Type B pancreatic cell (in vitro differentiated cells): ENCODE measurements at regions not wholly inside any gene's neighbourhood (a gene's known extent, or its start where the extent isn't known, plus 50 kb on each side); places are given as distances from the start of the nearest gene placed in this dataset.

Source experiments
- DNase-seq: peaks from one replicate; pipeline ENCODE4 v3.0.0; 2021; ENCODE audit warnings: mixed read lengths; ENCODE audit not compliant: unreplicated experiment; ENCODE audit errors: extremely low spot score
- H3K27ac Mint-ChIP-seq: 2 replicates; pipeline ENCODE4 v1.8.0; 2021; ENCODE audit warnings: mild to moderate bottlenecking, mixed read lengths
- H3K27me3 Mint-ChIP-seq: 2 replicates; pipeline ENCODE4 v1.8.0; 2021; ENCODE audit warnings: mixed read lengths
- H3K36me3 Mint-ChIP-seq: 2 replicates; pipeline ENCODE4 v1.8.0; 2021; ENCODE audit warnings: mixed read lengths
- H3K4me1 Mint-ChIP-seq: one replicate; pipeline ENCODE4 v1.8.0; 2021; ENCODE audit warnings: mixed read lengths; ENCODE audit not compliant: unreplicated experiment
- H3K4me3 Mint-ChIP-seq: 2 replicates; pipeline ENCODE4 v1.8.0; 2021; ENCODE audit warnings: mild to moderate bottlenecking, mixed read lengths
- H3K9me3 Mint-ChIP-seq: 2 replicates; pipeline ENCODE4 v1.8.0; 2021; ENCODE audit warnings: mixed read lengths
- TF ChIP-seq, protein P1 (sequence below): fragments of 200-600 bp; sonication (generic); conservative IDR thresholded peaks from 2 replicates; pipeline ENCODE4 v1.5.0; 2021; ENCODE audit warnings: antibody characterized with exemption, mild to moderate bottlenecking

DNA sequence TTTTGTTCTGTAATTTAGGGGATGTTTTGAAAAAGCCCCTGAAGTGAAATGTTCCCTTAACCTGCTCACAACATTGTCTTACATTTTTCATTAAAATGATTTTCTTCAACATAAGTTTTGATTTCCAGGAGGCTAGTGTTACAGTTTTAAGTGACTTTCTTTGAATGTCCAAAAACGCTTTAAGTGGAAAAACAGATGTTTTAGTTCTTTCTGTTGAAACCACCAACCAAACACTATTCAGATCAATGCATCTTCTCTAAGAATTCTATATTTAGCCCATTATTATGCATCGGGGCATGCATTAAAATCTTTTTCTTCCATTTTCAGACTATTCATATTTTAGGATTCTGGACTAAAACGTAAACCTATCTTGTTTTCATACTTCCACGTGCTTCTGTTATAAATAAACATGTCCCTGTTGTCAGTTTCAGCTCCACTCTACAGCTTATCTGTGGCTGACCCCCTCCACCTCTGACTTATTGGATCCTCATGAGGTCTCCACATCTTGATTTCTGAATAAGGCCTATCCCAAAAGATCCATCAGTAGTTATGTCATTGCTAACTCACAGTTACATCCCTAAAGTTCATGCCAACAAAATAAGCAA, 882.3 kb upstream of the SEMA6A start:
- H3K4me3 Mint-ChIP-seq, result peak overlapping the region; percentile 10
- H3K27ac Mint-ChIP-seq, result no peak overlapping the region
- no peaks in the 10 kb centered on the region for H3K27me3 Mint-ChIP-seq
- DNase-seq, result no peak
- no peaks in the 10 kb centered on the region for H3K36me3 Mint-ChIP-seq
- TF ChIP-seq, protein P1, sequence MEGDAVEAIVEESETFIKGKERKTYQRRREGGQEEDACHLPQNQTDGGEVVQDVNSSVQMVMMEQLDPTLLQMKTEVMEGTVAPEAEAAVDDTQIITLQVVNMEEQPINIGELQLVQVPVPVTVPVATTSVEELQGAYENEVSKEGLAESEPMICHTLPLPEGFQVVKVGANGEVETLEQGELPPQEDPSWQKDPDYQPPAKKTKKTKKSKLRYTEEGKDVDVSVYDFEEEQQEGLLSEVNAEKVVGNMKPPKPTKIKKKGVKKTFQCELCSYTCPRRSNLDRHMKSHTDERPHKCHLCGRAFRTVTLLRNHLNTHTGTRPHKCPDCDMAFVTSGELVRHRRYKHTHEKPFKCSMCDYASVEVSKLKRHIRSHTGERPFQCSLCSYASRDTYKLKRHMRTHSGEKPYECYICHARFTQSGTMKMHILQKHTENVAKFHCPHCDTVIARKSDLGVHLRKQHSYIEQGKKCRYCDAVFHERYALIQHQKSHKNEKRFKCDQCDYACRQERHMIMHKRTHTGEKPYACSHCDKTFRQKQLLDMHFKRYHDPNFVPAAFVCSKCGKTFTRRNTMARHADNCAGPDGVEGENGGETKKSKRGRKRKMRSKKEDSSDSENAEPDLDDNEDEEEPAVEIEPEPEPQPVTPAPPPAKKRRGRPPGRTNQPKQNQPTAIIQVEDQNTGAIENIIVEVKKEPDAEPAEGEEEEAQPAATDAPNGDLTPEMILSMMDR, result no peak
- no peaks in the 10 kb centered on the region for H3K4me1 Mint-ChIP-seq
- no peaks in the 10 kb centered on the region for H3K9me3 Mint-ChIP-seq

DNA sequence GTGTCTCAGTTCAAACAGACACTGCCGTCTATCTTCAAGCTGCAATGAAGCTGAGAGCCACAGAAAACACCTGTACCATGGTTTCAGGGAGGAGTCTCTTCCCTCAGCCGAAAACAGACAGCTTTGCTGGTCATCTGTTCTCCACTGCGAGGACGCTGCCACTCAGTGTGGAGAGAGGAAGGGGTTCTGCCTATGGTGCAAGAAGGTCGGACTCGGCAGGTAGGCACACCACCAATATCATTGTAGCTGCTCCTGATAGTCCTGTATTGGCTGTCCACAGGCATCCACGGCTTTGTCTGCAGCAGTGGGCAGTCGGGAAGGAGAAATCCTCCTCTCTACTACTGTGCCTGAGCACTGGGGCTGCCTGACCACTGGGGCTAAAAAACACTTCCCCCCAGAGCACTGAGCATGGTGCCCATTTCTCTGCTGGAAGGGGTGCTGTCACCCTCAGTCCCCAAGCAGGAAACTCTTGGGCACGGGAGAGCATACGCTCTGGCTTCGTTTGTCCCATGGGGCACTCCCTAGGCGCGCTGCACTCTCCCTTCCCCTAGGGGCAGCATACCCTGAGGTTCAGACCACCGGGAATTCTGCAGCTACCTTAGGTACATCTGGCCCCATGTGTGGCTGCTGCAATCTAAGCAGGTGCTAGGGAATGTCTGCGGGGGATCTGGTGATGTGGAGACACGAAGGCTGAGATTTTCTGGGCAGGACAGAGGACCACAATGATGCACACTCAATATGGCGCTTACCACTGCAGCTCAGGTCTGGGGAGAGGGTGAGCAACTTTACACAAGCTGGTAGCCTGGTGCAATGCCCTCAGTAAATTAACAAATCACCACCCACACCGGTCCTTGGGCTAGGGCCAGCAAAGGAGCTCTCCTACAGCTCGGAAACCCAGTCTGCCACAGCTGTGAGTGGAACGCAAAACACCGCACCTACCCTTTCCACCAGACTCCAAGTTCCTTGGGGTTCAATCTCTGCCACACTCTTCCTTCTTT, 880.9 kb upstream of the SEMA6A start:
- no peaks in the 10 kb centered on the region for H3K4me1 Mint-ChIP-seq
- no peak overlapping the region for H3K27ac Mint-ChIP-seq
- H3K9me3 Mint-ChIP-seq, result no peaks in the 10 kb centered on the region
- H3K27me3 Mint-ChIP-seq, result no peaks in the 10 kb centered on the region
- TF ChIP-seq, protein P1, result peak; percentile 40
- no peaks in the 10 kb centered on the region for H3K36me3 Mint-ChIP-seq
- DNase-seq, result no peak
- peak overlapping the region; percentile 91 for H3K4me3 Mint-ChIP-seq

DNA sequence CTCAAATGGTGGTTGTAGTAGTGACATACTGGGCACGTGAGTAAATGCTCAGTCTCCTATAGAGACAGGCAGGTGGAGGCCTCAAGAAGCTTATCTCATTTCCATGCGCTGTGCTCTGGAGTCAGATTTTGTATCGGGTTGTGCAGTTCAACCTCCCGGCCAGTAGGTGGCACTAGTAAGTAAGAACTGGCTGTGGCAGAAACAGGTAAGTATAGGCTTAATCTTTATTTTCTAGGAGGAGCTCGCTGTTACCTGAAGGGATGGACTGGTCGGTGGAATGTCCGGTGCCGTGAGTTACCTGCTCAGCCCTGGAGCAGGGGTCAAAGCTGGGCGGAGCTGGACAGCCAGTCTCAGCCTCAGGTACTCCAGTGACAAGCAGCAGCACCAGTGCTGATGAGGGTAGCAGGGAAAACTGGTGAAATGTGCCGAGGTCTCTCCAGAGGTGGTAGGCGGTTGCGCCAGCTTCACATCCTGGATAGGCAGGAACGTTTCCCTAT, 880.1 kb upstream of the SEMA6A start:
- no peak for DNase-seq

DNA sequence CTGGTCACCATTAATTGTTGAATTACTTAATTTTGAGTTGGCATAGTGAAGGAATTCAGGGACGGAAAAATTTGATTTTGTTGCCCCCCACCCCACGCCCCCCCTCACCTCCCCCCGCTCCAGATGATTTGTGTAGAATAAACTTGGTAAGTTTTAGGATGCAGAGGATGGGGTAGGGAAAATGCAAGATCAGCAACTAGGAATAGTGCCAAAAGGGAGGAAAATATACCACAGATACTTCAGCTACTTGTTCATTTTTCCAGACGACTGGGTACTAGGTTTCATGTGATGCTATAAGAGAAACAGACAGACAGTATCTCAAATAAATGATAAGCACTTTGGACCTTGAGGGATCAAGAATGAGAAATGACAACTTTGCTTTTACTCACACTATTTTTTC, 862.2 kb upstream of the SEMA6A start:
- TF ChIP-seq, protein P1, result no peak
- no peak for DNase-seq
- Mint-ChIP-seq H3K4me3 (no peak overlapping the region), H3K36me3 (no peaks in the 10 kb centered on the region), H3K4me1 (peaks cover 14% of the 10 kb centered on the region), H3K9me3 (no peaks in the 10 kb centered on the region), H3K27ac (no peak overlapping the region), H3K27me3 (no peaks in the 10 kb centered on the region)

More for the DNA sequence above, 880.1 kb upstream of the SEMA6A start:
- peak overlapping the region; percentile 91 for H3K4me3 Mint-ChIP-seq
- no peaks in the 10 kb centered on the region for H3K4me1 Mint-ChIP-seq
- H3K27ac Mint-ChIP-seq, result peak overlapping the region; percentile 74
- TF ChIP-seq, protein P1, result peak; percentile 71
- H3K9me3 Mint-ChIP-seq, result no peaks in the 10 kb centered on the region
- H3K27me3 Mint-ChIP-seq, result no peaks in the 10 kb centered on the region
- H3K36me3 Mint-ChIP-seq, result no peaks in the 10 kb centered on the region

DNA sequence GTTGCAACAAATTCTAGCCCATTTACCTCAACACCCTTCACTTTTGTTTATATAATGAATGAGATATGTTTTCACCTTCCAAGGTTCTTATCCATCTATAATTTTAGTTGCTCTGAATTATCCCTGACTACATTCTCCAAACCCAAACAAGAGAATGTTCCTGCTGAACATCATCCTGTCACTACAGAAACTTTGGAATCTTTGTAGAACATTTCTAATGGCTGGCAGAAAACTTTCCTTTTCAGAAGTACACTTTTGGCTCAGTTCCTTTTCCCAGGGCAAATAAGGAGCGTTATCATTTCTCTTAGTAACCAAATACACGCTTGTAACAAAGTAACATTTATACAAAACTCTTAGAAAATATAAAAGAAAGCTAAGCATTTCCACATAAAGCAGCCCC, 860.6 kb upstream of the SEMA6A start:
- H3K9me3 Mint-ChIP-seq, result no peaks in the 10 kb centered on the region
- no peak for DNase-seq
- peaks cover 14% of the 10 kb centered on the region for H3K4me1 Mint-ChIP-seq
- H3K27ac Mint-ChIP-seq, result no peak overlapping the region
- no peak overlapping the region for H3K4me3 Mint-ChIP-seq
- H3K27me3 Mint-ChIP-seq, result no peaks in the 10 kb centered on the region
- no peaks in the 10 kb centered on the region for H3K36me3 Mint-ChIP-seq
- TF ChIP-seq, protein P1, result no peak
